GM18498 (cell line): ENCODE measurements at regions not wholly inside any gene's neighbourhood (a gene's known extent, or its start where the extent isn't known, plus 50 kb on each side); places are given as distances from the start of the nearest gene placed in this dataset.

Experiments used
- ATAC-seq: cut with Tn5 transposase; IDR thresholded peaks from one replicate; pipeline ENCODE4 v1.9.1; 2021; ENCODE audit warnings: mild to moderate bottlenecking, moderate library complexity; ENCODE audit not compliant: unreplicated experiment

DNA sequence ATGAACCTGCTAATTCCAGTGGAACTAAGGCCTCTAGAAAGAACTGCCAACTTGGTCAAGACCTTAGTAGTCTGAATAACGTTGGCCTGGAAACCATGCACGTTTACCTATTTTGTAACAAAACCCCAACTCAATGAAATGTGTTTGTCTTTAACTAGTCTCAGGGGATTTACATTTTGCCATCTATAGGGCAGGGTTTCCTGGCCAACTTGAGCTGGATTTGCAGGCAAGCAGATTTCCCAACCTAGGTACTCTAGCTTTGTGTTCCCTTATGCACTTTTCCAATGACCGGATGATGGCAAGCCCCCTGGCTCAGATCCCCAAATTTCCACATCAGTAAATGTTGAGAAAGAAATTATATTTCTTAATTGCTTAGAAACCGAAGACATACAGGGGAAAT is 114.5 kb downstream of the IRS2 start:
- no peak for ATAC-seq

DNA sequence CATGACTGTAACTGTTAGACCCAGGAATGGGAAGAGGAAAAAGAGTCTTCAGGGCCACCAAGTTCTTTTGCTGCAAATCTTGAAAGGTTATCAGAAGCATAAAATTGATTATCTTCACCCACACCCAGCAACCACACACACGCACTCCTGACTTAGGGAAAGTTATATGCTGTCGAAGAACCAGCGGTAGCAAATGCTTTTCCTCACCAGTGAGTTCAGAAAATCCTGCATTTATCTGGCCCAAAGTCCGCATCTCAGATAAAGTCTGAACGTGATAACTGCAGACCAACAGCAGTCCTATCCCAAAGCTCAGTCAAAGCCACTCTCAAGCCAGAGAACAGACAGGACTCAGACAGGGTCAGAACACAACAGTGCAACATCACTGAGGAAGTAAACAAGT is 115.6 kb downstream of the IRS2 start:
- no peak for ATAC-seq

DNA sequence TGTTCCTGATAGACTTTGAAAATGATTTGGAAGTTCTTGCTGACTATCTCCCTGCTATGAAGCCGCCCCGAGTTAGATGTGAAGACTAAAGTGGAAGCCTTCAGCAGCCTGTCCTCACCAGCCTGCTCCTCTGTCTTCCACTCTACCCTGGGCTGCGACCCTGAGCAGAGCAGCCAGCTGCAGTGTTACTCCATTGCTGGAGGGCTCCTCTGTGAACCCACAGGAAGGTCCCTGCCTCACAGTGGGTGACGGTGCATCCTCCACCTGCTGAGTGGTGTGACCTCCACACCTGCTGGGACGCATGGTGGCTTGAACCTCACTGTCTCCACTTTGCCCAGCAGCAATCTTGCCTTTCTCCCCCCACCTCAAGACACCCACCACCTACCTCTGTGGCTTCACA is 116.4 kb downstream of the IRS2 start:
- ATAC-seq: no peak

DNA sequence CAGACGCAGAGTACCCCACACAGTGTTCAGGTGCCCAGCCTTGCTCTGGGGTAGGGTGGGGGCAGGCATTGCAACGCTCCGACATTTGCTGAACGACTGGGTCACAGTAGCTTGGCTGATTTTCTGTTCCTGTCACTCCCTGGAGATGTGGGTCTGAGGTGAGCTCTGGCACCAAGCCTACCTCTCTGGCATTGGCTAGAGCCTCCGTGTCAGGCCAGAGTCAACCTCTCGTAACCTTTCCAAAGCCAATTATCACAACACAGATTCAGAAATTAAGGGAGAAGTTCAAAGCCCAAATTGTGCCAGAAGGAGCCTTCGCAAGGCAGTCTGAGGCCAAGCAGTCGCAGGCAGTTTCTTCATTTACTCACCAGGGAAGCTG is 117.2 kb downstream of the IRS2 start:
- no peak for ATAC-seq

DNA sequence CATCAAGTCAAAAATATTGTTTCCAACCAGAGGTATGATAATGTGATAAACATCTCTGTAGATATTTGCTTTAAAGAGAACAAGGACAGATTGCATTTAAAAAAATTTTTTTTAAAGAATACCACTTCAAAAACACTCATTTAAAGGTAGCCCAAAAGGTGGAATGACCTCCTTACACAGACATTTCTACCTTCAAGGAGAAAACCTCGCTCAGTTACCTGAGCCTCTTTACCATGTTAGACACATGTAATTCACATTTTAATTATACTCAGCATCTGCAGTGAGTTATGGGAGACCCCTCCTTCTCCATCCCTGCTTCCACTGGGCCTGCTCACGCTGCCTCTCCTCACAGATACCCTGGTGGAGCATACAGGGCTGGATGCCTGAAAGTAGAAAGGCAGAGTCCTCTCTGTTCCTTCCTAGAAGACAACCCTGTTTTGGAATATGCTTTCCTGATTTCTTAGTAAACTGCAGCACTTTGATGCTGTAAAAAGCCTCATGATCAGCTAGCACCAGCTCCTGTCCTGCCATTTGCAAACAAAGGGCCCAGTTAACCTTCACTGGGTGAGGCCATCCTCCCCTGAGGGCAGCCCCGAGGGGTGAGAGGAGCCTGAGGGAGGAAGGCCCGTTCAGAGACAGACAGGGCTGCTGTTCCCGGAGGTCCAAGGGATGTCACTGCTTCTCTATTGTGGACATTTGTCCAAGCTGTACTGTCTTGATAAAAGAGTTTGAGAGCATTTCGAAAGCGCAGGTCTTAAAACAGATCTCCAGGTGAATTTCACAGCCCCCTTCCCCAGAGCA is 117.8 kb downstream of the IRS2 start:
- ATAC-seq: no peak

DNA sequence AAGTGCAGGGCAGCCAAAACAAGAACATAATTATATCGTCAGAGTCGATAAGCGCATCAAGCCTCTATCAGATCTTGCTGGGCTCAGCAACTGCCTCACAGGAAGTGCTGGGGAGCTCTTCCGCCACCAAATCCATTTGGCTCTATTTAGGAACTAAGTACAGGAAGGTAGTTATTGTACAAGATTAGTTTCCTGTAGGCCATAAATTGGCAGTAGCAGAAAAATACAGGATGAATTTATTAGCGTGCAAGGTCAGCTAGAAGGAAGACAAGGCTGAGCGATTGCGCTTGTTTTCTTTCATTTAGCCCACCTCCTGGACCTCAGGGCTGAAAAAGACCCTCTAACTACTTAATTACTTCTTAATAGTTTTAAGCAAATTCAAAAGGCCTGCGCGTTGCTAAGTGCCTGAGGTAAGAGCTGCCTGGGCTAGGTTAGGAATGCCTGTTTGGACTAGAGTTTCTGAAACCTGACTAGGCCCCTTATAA is 118.5 kb downstream of the IRS2 start:
- ATAC-seq: no peak

DNA sequence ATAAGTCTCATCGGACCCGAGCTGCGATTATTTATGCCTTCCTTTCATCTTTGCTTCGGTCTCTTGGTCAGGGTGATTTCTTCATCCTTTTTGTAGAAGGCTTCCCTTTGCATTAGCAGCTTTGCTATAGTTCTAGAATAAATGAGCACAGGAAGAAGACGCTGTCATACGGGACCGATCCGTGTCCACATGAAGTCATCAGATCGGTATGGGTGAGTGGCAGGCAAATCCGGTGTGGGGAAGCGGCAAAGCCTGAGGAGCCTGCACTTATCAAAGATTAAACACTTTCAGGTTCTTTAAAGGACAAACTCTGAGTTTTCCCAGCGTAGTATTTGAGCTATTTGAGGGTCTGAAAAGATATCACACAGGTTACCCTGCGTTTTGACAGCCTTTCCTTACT is 119.3 kb downstream of the IRS2 start:
- ATAC-seq: no peak

DNA sequence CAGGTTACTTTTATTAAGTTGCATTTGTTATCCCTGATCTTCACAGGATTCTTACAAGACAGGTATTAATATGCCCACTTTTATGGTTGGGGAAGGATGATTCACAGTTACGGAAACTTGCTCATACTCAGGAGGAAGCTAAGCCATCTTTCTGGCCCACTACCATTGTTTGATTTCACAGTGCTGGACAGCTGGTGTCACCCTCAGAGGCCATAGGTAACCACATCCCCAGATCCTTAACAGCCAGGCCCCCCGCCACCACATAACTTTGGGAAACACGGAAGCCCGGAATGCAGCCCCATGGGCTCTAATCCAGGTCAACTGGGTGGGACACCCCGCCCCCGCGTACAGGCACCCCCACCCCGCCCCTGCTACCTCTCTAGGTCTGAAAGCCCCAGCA is 119.7 kb downstream of the IRS2 start:
- no peak for ATAC-seq

DNA sequence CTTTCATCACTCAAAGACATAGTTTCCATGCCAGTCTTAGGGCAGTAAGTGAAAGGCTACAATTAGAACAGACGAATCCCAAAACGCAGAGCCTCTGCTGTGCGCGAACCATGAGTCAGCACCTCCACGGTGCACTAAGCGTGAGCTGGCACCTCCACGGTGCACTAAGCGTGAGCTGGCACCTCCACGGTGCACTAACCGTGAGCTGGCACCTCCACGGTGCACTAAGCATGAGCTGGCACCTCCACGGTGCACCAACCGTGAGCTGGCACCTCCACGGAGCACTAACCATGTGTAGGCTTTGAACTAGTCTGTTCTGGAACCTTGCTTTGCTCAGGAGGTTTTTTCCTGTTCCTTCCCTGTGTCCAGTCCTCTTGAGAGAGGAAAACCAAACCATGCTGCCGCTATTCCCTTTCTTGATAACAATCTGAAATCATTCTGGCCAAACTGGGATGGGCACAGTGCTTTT is 120.6 kb downstream of the IRS2 start:
- no peak for ATAC-seq

DNA sequence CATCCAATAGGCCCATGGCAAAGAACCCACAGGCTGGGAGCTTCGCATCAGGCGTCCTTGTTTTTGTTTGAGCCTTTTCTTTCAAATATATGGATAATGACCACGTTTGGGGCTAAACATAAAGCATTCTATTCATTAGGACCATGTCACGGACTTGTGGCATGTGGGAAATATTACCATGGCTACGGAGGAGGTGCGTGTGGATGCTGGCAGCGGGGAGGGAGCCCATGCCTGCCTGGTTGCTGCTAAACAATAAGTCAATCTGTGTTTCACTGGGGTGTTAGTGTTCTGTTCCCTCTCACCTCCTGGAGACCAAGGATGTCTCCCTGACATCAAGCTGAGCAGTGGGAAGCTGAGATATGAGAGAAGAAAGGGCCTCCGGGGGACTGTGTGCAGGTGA is 121.1 kb downstream of the IRS2 start:
- no peak for ATAC-seq

DNA sequence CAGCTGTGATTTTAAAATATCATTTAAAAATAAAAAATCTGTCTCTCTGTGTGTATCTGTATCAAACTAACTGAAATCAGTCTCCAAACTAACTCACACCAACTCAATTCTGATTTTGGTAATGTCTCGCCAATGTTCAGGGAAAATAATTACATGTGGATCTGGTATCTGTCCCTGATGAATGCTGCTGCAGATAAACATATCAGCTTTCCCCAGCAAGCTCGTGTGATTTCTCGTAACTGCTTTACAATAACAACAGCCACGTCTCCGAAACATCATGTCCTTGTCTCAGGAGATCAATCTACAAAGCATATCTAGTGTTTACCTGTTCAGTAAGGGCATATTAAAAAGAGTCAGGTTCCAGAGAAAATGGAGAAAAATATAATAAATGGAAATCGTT is 129.0 kb downstream of the IRS2 start:
- ATAC-seq: no peak

DNA sequence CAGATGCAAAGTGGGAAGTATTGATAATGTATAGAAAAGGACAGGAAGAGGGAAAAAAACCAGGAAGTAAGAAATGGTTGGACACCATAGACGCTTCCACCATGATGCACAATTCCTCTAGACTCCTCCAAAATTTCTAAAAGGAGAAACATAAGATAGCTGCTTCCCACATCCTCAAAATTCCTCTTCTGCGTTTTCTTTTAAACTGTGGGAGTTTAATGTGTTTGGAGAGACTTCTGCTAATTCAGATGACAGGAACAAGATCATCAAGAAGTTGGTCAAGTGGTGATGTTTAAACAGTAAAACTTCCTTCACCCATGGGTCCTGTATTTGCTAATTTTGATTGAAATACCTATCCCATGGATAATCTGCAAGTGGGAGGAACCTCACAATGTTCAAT is 130.2 kb downstream of the IRS2 start:
- no peak for ATAC-seq

DNA sequence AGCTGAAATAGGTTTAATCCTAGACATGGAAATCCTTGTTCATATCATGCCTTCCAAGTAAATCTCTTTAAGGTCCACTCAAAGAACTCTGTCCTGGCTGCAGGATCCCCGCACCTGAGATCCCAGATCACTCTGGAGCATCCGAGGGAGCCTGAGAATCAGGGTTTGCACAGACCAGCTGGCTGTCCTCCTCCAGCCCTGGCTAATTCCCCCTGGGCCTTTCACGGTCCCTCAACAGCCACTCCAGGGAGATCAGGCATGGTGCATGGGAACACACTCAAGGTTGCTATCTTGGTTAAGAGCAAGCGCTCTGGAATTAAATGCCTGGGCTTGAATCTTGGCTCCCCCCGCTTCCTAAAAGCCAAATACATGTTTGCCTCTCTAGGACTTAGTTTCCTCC is 130.8 kb downstream of the IRS2 start:
- no peak for ATAC-seq

DNA sequence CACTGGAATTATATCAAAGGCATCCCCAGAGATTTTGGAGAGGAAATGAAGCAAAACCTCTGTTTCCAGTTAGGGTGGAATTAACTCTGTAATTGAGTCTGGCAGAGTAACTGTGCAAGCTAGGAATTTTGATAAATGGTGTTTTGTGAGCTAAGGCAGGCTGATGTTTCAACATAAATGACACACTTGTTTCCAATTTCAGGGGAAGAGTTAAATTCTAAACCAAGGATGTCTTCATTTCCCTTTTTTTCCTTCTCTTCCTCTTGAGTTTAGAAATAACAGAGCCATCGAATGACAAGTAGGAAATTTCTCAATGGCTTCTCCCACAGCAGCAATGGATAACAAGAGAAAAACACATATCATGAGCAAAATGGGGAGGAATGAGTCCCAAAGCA is 131.2 kb downstream of the IRS2 start:
- ATAC-seq: no peak

DNA sequence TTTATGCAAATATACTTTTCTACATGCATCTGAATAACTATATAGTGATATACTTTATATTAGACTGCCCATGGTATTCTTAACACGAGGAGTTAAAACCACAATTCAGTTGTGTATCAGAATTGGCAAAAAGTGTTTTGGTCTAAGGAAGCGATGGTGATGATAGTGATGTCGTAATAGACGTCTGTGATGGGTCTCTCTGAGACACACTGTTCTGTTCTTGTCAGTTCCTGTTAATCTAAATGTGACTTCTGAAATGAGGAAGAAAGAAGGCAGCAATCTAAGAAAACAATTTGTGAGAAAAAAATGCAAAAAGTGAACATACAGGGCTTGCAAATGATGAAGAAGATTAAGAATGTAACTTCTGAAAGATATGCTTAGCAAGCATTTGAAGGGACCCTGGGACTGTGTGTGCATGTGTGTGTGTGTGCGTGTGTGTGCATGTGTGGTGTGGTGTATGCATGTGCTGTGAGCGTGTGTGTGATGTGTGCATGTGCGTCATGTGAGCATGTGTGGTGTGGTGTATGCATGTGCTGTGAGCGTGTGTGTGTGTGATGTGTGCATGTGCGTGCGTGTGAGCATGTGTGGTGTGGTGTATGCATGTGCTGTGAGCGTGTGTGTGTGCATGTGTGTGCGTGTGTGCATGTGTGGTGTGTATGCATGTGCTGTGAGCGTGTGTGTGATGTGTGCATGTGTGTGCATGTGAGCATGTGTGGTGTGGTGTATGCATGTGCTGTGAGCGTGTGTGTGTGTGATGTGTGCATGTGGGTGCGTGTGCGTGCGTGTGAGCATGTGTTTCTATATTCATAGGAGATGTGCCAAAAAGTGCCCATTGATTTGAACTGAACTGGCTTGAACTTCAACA is 131.8 kb downstream of the IRS2 start:
- ATAC-seq: no peak

DNA sequence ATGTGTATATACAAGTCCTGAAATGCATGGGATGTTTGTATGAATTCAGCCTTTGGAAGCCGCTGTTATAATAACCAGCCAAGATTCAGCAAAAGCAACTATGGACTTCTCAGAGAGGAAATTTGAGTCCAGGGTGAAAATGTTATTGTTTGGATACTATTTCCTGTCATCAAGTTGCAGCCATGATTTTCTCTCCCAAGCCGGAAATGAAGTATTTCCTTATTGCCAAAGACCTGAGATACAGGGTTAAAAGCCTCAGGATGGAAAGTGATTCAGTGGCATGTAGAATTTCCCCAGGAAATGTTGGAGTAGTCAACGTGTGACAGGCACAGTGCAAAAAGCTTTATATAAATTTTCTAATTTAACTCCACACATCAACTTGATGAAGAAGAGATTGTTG is 133.9 kb downstream of the IRS2 start:
- no peak for ATAC-seq

DNA sequence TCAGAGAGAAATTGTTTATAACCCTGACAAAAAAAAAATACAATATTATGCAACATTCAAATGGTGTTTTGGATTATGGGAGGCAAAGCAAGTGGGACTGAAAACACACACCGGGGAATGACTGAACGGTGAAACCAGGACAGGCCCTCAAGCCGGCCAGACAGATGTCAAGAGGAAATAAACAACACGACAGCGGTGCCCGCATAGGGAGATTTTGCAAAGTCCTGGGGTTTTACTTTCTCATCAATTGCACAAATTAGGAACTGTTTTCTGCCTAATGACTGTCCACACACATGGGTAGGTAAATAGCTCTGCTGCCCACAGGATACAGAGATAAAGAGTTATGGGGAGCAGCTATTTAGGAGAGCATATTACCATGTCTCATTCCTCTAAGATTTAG is 134.5 kb downstream of the IRS2 start:
- ATAC-seq: no peak

DNA sequence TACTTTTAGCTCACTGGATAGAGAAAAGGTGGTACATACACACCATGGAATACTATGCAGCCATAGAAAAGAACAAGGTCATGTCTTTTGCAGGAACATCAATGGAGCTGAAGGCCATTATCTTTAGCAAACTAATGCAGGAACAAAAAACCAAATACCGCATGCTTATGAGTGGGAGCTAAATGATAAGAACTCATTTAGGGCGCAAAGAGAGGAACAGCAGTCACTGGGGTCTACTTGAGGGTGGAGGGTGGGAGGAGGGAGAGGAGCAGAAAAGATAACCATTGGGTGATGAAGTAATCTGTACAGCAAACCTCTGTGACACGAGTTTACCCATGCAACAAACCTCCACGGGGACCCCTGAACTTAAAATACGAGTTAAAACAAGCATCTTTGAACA is 135.1 kb downstream of the IRS2 start:
- no peak for ATAC-seq

DNA sequence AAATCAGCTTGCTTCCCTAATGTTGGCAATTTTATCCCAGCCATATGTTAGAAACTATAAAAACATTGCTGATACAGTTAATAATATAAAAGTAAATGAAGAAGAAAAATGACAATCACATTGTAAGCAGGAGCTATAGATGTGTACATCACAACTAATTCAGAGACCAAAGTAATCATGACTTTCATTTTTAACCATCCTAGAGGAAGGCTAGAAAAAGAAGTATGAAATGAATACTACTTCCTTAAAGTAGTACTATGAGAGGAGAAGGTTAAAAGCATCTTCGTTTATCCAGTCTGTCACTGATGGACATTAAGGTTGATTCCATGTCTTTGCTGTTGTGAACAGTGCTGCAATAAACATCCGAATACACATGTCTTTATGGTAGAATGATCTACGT is 135.5 kb downstream of the IRS2 start:
- no peak for ATAC-seq

DNA sequence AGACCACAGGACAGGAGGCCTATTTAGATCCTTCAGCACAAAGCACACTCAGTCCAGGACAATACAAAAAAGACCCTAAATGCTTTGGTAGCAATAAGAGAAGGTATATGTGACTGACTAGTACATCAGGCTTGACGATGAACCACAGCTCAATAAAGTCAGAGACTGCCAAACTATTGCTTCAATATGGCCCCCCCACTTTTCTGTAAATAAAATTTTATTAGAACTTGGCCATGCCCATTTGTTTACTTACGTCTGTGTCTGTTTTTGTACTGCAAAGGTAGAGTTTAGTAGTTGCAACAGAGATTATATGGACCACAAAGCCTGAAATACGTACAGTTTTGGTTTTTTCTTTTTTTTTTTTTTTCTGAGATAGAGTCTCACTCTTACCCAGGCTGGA is 136.7 kb downstream of the IRS2 start:
- no peak for ATAC-seq

DNA sequence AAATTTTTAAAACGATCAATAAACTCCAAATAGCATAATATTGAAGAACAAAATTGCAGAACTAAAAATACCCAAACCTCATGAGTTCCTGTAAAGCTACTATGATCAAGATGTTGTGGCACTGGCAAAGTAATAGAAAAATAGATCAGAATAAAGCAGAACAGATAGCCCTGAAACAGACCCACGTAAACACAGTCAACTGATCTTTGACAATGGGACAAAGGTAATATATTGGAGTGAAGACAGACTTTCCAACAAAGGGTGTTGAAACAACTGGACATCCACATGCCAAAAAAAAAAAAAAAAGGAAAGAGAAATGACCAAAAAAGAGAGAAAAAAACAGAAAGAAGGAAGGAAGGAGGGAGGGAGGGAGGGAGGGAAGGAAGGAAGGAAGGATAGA is 138.7 kb downstream of the IRS2 start:
- ATAC-seq: no peak

DNA sequence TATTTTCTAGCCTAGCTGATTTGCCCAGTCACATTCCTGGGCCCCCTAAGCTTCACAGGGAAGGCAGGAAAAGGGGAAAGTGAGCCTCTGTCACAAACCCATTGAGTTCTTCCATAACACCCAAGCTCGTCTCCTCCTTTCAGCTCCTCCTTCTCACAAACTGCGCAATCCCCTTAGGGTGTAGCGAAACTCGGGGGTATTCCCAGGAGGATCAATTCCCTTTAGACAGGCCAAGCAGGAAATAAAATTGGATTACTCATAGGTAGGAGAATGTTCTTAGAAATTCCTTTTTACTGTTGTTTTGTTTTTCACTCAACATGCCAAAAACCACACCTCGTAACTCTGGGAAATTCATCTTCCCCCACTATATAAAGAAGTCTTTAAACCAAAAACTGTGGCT is 139.3 kb downstream of the IRS2 start:
- ATAC-seq: no peak
